ENCODE measurements at regions not wholly inside any gene's neighbourhood (a gene's known extent, or its start where the extent isn't known, plus 50 kb on each side); places are given as distances from the start of the nearest gene placed in this dataset.
A peak's percentile ranks its signal among the peaks of the same experiment; 100 is the strongest.

- TF ChIP-seq IRF9 (CRISPR knock-in tag; IDR thresholded peaks at IDR 0.05; ENCODE audit: borderline replicate concordance) (no peak), FOXP1 (IDR thresholded peaks at IDR 0.05) (no peak), FOXP1 (CRISPR knock-in tag; IDR thresholded peaks at IDR 0.05) (peak; percentile 52; the same call in 1 of the 2 replicates), ZNF160 (CRISPR knock-in tag; IDR thresholded peaks at IDR 0.05) (no peak), ZNF281 (CRISPR knock-in tag; IDR thresholded peaks at IDR 0.05; ENCODE audit: borderline replicate concordance) (peak; percentile 55; the same call in 1 of the 2 replicates), FOXA1 (IDR thresholded peaks at IDR 0.05) (no peak; the same call in 1 of the 2 replicates), FOXA1 (CRISPR knock-in tag; IDR thresholded peaks at IDR 0.05) (peak; percentile 61), FOXK1 (CRISPR knock-in tag; IDR thresholded peaks at IDR 0.05; ENCODE audit: borderline replicate concordance, low read depth) (no peak), GABPB1 (CRISPR knock-in tag; IDR thresholded peaks at IDR 0.05) (peak; percentile 23; the same call in 1 of the 2 replicates), GABPA (IDR thresholded peaks at IDR 0.05; ENCODE audit: low read depth, low read length) (no peak), GABPA (CRISPR knock-in tag; IDR thresholded peaks at IDR 0.05; ENCODE audit: low read depth) (peak; percentile 71), HOMEZ (CRISPR knock-in tag; IDR thresholded peaks at IDR 0.05; ENCODE audit: low read depth) (peak; percentile 57; the same call in 1 of the 2 replicates)
Measured at GRCh38 chr3:6571448-6571847, 289.5 kb upstream of the GRM7 start (continued).
